ENCODE measurements at regions not wholly inside any gene's neighbourhood (a gene's known extent, or its start where the extent isn't known, plus 50 kb on each side); places are given as distances from the start of the nearest gene placed in this dataset.

DNA sequence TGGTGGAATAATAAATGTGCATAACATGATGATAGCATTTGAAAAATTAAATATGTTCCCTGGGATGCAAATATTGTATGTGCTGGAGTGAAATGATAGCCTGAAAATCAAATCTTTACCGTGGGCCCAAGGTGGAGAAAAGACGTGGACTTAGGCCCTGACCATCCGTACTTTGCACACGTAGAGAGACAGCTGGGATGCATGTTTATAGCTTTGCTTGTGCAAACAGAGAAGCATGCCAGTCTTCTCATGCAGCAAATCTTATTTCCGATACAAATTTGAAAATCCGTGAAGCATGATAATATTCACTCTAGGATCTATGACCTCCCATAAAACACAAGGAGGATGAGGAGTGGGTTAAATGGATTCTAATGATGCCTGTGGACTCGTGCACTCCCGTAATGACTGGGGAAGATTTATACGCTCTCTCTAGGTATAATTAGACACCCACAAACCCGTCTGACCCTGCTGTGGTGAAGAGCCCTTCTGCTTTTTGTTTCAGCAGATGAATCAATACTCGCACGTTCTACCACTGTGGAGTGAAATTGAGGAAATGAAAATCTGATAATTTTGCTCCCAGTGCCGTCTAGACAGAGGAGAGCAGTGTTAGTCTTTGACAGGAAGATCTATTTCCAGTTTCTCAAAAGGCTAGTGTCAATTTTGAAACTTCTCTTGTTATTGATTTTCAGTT is 810.3 kb upstream of the SALL3 start:
- no peak for DNase-seq

GRCh38 chr18:78171954-78172353 is 807.7 kb upstream of the SALL3 start:
- no peak for DNase-seq

- no peak for DNase-seq
Measured at GRCh38 chr18:78174737-78175136, 804.9 kb upstream of the SALL3 start.

DNA sequence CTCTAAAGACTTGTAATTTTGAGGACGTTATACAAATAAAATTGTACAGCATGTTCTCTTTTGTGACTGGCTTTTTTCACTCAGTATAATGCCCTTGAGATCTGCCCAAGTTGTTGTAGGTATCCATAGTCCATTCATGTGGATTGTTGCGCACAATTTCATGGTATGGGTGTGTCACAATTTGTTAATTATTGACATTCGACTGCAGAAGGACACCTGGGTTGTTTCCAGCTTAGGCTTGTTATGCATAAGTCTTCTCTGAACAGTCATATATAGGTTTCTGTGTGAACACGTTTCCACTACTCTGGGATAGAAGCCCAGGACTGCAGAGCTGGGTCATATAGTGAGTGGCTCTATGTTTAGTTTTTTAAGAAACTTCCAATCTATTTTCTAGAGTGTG is 800.8 kb upstream of the SALL3 start:
- DNase-seq: no peak

GRCh38 chr18:78180741-78181140 is 798.9 kb upstream of the SALL3 start:
- DNase-seq: no peak

DNA sequence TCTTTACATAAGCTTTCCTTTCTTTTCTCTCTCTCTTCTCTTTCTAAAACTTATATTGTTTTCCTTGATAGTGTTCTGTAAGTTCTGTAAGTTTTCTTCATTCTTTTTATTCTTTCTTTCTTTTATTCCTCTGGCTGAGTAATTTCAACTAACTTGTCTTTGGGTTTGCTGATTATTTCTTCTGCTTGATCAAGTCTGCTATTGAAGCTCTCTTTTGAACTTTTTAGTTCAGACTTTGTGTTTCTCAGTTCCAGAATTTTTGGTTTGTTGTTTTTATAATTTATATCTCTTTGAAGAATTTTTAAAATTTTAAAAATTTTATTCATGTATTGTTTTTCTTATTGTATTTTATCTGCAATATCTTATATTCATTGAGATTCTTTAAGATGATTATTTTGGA is 795.8 kb upstream of the SALL3 start:
- no peak for DNase-seq

DNA sequence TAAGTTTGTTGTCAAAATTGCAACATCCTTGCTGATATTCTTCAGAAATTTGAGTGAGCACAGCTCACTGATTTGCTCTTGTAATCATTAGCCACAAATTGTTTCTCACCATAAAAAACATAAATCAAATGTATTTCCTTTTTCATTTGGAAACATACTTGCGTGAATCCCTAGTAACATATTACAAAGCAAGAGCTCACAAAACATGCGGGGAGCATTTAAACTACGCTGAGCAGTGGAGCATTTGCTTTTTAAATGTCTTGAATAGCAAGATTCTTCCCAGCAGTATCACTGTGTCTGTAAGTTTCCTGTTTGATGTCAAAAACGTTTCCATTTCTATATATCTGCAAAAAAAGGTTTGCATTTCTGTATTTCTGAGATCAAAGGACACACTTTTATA is 788.3 kb upstream of the SALL3 start:
- no peak for DNase-seq

DNA sequence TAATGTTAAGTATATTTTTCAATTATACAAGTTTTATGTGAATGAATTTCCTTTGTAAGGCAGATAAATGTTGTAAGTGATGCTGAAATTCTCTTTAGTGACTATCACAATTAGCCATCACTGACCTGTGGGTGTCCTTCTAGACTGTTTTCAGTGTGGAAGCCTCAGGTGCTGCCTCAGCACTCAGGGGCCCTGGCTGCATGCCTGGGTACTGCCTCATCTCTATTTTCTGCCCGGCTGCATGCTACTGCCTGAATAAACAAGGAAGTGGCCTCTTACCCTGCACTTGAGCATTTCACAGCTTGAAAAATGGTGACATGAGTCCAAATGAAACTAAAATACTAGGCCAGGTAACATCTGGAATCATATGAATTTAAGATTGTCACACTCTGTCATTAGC is 787.6 kb upstream of the SALL3 start:
- no peak for DNase-seq

DNA sequence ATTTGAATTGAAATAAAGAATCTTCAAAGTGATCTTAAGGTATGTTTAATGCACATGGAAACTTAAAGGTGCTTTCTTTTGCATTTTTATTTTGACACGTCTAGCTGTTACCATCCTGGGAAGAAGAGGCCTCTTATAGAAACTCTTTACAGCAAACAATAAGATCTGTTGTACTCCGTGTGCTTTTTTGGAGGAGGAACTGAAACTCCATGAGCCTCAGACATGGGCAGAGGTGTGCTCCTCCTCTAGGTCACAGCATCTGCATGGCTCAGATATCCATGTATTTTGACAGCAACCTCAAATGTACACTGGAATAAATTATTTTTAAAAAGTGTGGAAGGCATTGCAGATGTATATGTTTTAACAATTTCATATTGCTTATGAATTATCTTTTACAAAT is 783.3 kb upstream of the SALL3 start:
- no peak for DNase-seq

GRCh38 chr18:78199002-78199401 is 780.6 kb upstream of the SALL3 start:
- no peak for DNase-seq

- DNase-seq: no peak
Measured at GRCh38 chr18:78199611-78200010, 780.0 kb upstream of the SALL3 start.

- DNase-seq: no peak
Measured at GRCh38 chr18:78207942-78208341, 771.7 kb upstream of the SALL3 start.

DNA sequence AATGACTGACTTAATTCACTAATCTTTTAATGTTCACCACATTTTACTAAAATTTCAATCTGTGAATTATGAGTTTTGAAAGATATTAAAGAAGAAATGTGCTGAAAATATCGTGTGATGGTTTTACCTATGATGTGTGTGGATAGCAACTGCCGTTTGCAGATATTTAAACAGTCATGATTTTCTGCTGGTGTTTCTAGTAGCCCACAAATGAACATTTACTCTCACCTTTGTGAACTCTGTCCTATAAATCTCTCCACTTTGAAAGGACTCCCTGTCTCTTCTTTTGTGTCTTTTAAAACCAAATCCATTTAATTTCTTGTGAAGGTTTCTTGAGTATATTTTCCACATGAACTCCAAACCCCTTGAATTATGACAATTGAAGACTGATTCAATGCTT is 771.2 kb upstream of the SALL3 start:
- no peak for DNase-seq

GRCh38 chr18:78213361-78213994 is 766.1 kb upstream of the SALL3 start:
- no peak for DNase-seq

DNA sequence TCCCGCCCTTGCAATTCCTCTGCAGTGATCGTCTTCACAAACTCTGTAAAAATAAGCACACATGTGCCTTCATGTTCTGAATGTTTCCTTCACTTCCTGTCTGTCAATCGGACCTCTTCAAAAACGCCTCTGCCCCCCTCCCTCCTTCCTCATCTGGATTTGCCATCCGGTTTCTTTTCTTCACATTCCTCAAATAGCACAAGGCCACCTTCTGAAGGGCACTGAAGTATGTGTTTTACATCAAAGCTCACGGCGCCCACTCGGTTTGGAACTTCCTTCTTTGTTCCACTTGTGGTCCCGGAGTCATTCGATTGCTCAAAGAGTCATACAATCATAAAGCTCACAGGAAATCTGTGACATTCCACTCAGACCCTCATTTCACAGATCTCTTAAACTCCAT is 758.1 kb upstream of the SALL3 start:
- no peak for DNase-seq

DNA sequence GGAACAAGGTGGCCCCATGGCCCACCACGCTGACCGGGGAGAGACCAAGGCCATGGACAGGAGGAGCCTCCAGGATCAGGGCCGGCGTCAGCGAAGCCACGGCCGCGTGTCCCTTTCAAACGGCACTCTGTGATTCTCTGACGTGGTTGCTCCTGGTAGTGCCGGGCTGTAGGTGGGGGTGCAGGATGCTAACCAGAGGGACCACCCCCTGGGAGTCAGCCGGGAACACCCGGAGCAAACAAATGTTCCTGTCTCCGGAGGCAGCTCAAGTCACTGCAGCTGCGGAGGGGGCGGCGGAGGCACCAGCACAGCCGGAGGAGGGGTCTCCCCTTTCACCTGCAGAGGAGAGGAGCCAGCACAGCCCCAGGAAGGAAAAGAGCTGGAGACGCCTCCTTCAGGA is 750.6 kb upstream of the SALL3 start:
- no peak for DNase-seq

DNA sequence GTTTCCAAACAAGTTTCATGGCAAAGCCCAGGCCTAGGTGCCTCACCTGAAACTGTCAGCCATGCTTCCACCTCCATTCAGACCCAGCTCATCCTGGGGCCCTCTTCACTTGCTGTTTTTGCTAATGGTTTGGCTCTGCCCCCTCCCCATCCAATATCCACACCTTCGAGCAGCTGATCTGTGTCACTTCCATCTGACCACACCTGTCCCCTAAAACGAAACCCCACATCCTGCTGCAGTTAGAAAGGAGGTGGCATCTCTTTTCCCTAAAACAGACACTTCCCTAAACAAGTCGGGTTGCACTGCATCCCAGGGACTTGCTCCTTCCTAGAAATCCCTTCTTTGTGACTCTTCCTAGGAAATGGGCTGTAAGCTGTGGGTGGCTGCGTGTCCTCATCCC is 748.7 kb upstream of the SALL3 start:
- no peak for DNase-seq

GRCh38 chr18:78232196-78232595 is 747.4 kb upstream of the SALL3 start:
- DNase-seq: no peak

DNA sequence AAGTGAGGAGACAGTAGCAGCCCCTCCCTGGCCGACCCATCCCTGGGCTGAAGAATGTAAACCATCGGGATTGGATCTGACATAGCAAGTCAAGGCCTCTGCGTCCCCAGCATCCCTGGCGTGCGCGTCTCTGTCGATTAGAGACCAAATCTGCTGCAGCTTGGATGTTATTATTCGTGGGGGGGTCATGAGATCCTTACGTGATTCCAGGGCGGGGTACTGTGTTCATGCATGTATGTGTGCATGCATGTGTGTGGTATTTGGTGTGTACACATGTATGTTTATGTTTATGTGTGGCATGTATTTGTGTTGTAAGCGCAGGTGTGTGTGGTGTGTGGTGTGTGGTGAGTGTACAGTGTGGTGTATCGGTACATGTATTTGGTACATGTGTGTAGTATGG is 741.8 kb upstream of the SALL3 start:
- no peak for DNase-seq

DNA sequence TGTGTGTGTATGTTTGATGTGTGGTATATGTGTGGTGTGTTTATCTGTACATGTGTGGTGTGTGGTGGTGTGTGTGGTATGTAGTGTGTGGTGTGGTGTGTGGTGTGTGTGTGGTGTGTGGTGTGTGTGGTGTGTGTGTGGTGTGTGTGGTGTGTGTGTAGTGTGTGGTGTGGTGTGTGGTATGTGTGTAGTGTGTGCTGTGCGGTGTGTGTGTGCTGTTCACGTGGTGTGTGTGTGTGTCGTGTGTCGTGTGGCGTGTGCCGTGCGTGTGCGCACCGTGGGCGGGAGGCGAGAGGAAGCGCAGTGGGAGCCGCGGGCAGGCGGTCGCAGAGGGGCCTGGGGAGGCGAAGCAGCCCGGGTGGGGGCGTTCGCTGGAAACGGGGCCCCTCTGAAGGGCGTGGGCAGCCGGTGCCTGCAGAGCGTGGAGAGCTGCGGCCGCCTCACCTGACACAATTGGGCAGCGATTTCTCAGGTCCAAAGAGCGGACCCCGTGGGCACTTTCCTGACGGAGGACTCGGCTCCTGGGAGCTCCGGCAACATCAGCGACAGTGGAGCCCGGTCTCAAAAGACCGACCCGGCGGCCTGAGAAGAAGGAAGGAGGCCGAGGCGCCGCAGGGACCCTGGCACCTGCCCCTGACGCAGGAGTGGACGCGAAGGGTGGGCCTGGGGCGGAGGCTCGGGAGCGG is 741.1 kb upstream of the SALL3 start:
- DNase-seq: no peak

- DNase-seq: no peak
Measured at GRCh38 chr18:78239090-78239457, 740.5 kb upstream of the SALL3 start.

- no peak for DNase-seq
Measured at GRCh38 chr18:78240101-78240500, 739.5 kb upstream of the SALL3 start.

- no peak for DNase-seq
Measured at GRCh38 chr18:78240627-78241252, 738.9 kb upstream of the SALL3 start.

Measured in activated T-cell treated with anti-CD3 and anti-CD28 coated beads, Interleukin-2, amount 50 U/mL, for 1 hour (primary cell).